ENCODE measurements at regions not wholly inside any gene's neighbourhood (a gene's known extent, or its start where the extent isn't known, plus 50 kb on each side); places are given as distances from the start of the nearest gene placed in this dataset.

GRCh38 chr19:30919737-30920136 is 429.5 kb downstream of the TSHZ3 start:
- TF ChIP-seq POLR2A (IDR thresholded peaks at IDR 0.05): no peak
- TF ChIP-seq, protein P1, sequence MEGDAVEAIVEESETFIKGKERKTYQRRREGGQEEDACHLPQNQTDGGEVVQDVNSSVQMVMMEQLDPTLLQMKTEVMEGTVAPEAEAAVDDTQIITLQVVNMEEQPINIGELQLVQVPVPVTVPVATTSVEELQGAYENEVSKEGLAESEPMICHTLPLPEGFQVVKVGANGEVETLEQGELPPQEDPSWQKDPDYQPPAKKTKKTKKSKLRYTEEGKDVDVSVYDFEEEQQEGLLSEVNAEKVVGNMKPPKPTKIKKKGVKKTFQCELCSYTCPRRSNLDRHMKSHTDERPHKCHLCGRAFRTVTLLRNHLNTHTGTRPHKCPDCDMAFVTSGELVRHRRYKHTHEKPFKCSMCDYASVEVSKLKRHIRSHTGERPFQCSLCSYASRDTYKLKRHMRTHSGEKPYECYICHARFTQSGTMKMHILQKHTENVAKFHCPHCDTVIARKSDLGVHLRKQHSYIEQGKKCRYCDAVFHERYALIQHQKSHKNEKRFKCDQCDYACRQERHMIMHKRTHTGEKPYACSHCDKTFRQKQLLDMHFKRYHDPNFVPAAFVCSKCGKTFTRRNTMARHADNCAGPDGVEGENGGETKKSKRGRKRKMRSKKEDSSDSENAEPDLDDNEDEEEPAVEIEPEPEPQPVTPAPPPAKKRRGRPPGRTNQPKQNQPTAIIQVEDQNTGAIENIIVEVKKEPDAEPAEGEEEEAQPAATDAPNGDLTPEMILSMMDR (IDR thresholded peaks at IDR 0.05): no peak
- no peak for TF ChIP-seq POLR2AphosphoS5 (IDR thresholded peaks at IDR 0.05)

Data from prostate gland (tissue), 2 donors.